ENCODE measurements at regions not wholly inside any gene's neighbourhood (a gene's known extent, or its start where the extent isn't known, plus 50 kb on each side); places are given as distances from the start of the nearest gene placed in this dataset.

- Histone ChIP-seq H3K36me3 (ENCODE audit: control insufficient read depth in 1 of 2, insufficient read depth in 2 of 2, low read length in 2 of 2) (no peaks in the 10 kb centered on the region), H2AFZ (ENCODE audit: low read depth, low read length, poor library complexity, severe bottlenecking) (no peak overlapping the region), H3K27me3 (ENCODE audit: insufficient read depth, low read length) (peaks cover 4% of the 10 kb centered on the region; the same call in 1 of the 2 replicates), H3K27ac (ENCODE audit: low read depth, low read length) (no peak overlapping the region), H3K9me2 (ENCODE audit: insufficient read depth) (no peaks in the 10 kb centered on the region), H3K79me2 (ENCODE audit: insufficient read depth, low read length) (no peaks in the 10 kb centered on the region), H3K9ac (ENCODE audit: low read length) (no peak overlapping the region), H3K4me3 (replicated peaks in 1 of 2; ENCODE audit: low read depth in 1 of 2, low read length in 2 of 2) (no peak overlapping the region), H3K9me3 (ENCODE audit: control insufficient read depth in 1 of 2, insufficient read depth in 1 of 2, low read depth in 1 of 2, low read length in 2 of 2) (no peaks in the 10 kb centered on the region), H3K4me2 (ENCODE audit: low read length) (no peak overlapping the region), H4K20me1 (ENCODE audit: insufficient read depth) (no peaks in the 10 kb centered on the region), H3K4me1 (ENCODE audit: control insufficient read depth in 1 of 2, insufficient read depth in 2 of 2, low read length in 2 of 2) (no peaks in the 10 kb centered on the region)
- ChIA-PET RAD21 (ENCODE audit: low non-redundant PET in 1 of 2, low total read pairs in 2 of 2, uncharacterized antibody in 2 of 2, unreplicated experiment in 2 of 2) (no interaction called here), CTCF (no interaction called here), POLR2A (no interaction called here)
- intact Hi-C loops (cut with micrococcal nuclease), result no loop called here
- no TSS peak for BruUV-seq (replicated peaks)
- no peak for DNase-seq (ENCODE audit: low read depth, low spot score)
- TF ChIP-seq ZNF274 (IDR thresholded peaks at IDR 0.05; ENCODE audit: low read depth, low read length), result no peak
- TF ChIP-seq EGR1 (IDR thresholded peaks at IDR 0.05; ENCODE audit: low read depth), result no peak
- no peak for TF ChIP-seq SP1 (IDR thresholded peaks at IDR 0.05; ENCODE audit: low read depth)
- TF ChIP-seq CBX3 (IDR thresholded peaks at IDR 0.05; ENCODE audit: low read depth), result no peak
- TF ChIP-seq, protein P1, sequence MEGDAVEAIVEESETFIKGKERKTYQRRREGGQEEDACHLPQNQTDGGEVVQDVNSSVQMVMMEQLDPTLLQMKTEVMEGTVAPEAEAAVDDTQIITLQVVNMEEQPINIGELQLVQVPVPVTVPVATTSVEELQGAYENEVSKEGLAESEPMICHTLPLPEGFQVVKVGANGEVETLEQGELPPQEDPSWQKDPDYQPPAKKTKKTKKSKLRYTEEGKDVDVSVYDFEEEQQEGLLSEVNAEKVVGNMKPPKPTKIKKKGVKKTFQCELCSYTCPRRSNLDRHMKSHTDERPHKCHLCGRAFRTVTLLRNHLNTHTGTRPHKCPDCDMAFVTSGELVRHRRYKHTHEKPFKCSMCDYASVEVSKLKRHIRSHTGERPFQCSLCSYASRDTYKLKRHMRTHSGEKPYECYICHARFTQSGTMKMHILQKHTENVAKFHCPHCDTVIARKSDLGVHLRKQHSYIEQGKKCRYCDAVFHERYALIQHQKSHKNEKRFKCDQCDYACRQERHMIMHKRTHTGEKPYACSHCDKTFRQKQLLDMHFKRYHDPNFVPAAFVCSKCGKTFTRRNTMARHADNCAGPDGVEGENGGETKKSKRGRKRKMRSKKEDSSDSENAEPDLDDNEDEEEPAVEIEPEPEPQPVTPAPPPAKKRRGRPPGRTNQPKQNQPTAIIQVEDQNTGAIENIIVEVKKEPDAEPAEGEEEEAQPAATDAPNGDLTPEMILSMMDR (IDR thresholded peaks at IDR 0.05 in 2 of 3, conservative IDR thresholded peaks at IDR 0.05 in 1 of 3; ENCODE audit: borderline replicate concordance in 1 of 3, insufficient read depth in 1 of 3, low read depth in 2 of 3, low read length in 2 of 3), result no peak
- TF ChIP-seq POLR2AphosphoS5 (IDR thresholded peaks at IDR 0.05; ENCODE audit: low read depth, low read length), result no peak
- no peak for TF ChIP-seq ZFX (IDR thresholded peaks at IDR 0.05)
- TF ChIP-seq TCF7L2 (IDR thresholded peaks at IDR 0.05; ENCODE audit: borderline replicate concordance, extremely low read depth, insufficient read depth, insufficient read length), result no peak
- TF ChIP-seq YY1 (IDR thresholded peaks at IDR 0.05; ENCODE audit: extremely low read depth, insufficient replicate concordance, low read depth, low read length), result no peak
- no peak for TF ChIP-seq ATF3 (IDR thresholded peaks at IDR 0.05)
- no peak for TF ChIP-seq CEBPB (IDR thresholded peaks at IDR 0.05; ENCODE audit: low read depth)
- no peak for TF ChIP-seq REST (IDR thresholded peaks at IDR 0.05; ENCODE audit: low read depth)
- no peak for ATAC-seq
Measured at GRCh38 chr17:14953405-14953804, 311.7 kb downstream of the PMP22 start.
